ENCODE measurements at regions not wholly inside any gene's neighbourhood (a gene's known extent, or its start where the extent isn't known, plus 50 kb on each side); places are given as distances from the start of the nearest gene placed in this dataset.
"Not testable (repeated sequence)": the region's sequence is repeated elsewhere in the genome, so short reads cannot be mapped to it uniquely, and the experiment has no call there.

DNA sequence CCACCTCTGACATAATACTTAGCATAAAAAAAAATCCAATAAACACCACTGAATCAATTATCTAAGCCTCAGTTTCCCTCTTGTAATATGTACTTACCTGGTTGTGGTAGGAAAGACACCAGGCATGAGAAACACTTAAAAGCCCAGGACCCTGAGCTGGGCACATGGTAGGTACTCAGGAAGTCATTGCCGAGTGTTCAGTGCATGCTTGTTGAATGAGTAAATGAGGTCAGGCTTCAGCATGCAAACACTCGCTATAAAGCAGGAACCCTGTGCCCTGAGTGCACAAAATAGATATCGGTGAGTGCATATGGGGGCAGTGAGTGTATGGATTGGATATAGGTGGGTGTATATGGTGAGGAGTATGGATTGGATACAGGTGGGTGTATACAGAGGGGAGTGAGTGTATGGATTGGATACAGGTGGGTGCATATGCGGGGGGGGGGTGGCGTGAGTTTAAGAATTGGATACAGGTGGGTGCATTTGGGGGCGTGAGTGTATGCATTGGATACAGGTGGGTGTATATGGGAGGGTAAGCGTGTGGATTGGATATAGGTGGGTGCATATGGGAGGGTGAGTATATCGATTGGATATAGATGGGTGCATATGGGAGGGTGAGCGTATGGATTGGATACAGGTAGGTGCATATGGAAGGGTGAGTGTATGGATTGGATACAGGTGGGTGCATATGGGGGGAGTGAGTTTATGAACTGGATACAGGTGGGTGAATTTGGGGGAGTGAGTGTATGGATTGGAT, 194.3 kb upstream of the MSX2 start:
- in situ Hi-C loops (cut with MboI; ENCODE audit: low sequenced_read_pairs) = no loop called here

GRCh38 chr5:174531782-174532191, 192.6 kb upstream of the MSX2 start:
- in situ Hi-C loops (cut with MboI; ENCODE audit: low sequenced_read_pairs) = no loop called here

DNA sequence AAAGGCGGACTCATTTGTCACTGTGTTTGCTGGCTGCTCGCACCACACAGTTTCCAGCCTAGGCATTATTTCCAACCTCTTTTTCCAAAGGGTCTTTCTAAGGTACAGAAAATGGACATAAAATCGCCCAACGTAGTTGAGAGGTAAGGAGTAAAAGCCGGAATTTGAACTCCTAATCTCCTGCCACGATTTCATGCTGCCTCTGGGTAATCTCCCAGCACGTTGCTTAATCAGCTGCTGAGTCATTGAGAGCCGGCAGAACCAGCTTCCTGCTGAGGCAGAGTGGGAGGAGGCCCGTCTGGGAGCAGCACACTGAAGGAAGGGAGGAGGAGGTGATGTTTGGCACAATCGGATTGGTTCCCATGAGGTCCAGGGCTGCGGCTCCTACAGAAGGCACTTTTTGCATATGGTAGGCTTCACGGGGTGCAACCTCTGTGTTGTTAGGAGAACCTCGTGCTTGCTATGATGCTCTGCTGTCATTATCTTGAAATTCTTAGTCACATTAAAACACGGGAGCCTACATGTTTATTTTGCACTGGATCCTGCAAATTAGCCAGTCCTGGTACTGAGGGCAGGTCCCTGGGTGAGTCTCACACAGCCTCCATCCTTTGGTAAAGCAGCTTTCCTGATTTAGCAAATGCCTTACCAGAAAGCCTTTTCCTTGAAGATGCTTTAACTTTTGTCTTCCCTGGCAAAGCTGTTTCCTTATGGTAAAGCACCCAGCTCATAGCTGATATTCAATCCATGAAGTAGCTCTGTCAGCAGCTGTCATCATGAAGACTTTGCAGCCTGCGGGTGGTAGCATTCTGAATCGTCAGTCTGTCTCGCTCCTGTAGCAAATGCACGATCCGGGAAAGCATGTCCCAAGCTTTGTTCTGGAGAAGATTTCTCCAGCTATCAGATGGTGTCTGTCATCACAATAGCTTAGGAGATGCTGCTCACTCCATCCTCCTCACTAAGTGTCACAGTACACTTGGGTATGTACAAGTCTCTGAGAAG, 191.6 kb upstream of the MSX2 start:
- in situ Hi-C loops (cut with MboI; ENCODE audit: low sequenced_read_pairs) = no loop called here

DNA sequence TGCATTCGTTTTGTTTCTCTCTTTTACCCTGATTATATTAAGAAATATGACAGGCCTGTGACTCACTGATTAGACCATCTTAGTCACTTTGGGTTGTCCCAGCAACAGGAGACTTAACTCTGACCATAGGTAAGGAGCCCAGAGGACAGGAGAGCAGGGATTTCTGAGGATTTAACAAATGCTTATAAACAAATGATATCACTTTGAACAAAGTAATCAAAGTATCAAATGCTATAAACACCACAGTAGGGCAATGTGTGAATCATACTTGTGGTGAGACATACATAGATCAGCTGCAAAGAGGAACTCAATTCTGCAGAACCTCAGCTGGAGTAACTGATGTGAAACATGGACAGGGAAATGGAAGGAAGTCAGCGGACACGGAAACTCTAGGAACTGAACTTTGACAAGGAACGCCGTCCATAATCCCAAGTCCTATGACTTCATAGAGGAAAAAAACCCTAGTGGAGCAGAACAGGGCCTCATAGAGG, 190.6 kb upstream of the MSX2 start:
- in situ Hi-C loops (cut with MboI; ENCODE audit: low sequenced_read_pairs) = no loop called here

- in situ Hi-C loops (cut with MboI; ENCODE audit: low sequenced_read_pairs) = no loop called here
Observed at GRCh38 chr5:174535669-174536068, 188.7 kb upstream of the MSX2 start.

- in situ Hi-C loops (cut with MboI; ENCODE audit: low sequenced_read_pairs) = not testable (repeated sequence)
Observed at GRCh38 chr5:174539823-174540222, 184.6 kb upstream of the MSX2 start.

GRCh38 chr5:174542037-174542436, 182.3 kb upstream of the MSX2 start:
- in situ Hi-C loops (cut with MboI; ENCODE audit: low sequenced_read_pairs) = no loop called here

DNA sequence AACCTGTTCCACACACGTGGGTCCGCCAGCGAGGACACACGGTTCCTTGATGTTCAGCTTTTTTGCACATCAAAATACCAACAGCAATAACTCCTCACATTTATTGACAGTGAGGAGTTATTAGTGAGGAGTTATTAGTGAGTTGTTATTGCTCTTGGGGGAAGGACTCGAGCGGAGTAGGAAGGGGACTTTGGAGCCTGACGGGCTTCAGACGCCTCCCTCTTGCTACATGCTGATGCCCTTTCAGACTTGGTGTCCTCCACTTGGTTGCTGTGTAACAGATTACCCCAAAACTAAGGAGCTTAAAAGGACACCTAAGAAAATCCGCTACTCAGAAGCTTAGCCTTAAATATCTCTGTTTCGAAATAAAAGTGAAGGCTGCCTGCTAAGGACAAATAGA, 181.9 kb upstream of the MSX2 start:
- in situ Hi-C loops (cut with MboI; ENCODE audit: low sequenced_read_pairs) = no loop called here

- in situ Hi-C loops (cut with MboI; ENCODE audit: low sequenced_read_pairs) = no loop called here
Observed at GRCh38 chr5:174545926-174546325, 178.5 kb upstream of the MSX2 start.

- in situ Hi-C loops (cut with MboI; ENCODE audit: low sequenced_read_pairs) = no loop called here
Observed at GRCh38 chr5:174547814-174548213, 176.6 kb upstream of the MSX2 start.

- in situ Hi-C loops (cut with MboI; ENCODE audit: low sequenced_read_pairs) = no loop called here
Observed at GRCh38 chr5:174549254-174549653, 175.1 kb upstream of the MSX2 start.

- in situ Hi-C loops (cut with MboI; ENCODE audit: low sequenced_read_pairs) = no loop called here
Observed at GRCh38 chr5:174550026-174550425, 174.4 kb upstream of the MSX2 start.

DNA sequence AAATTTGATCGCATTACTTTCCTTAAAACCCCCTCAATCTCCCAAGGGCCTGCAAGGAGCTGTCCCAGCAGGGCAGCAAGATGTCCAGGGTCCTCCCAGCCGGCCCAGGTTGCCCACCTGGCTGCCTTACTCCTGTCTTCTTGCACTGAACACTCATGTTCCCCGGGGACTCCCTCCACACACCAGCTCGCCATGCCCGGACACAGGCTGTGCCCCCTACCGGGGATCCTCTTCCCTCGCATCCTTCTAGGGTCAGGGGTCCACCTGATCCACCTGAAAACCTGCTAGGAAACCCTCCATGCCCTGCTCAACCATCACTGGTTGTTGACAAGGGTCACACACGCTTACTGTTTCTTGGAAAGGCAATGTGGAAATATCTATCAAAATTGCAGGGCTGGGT, 172.0 kb upstream of the MSX2 start:
- in situ Hi-C loops (cut with MboI; ENCODE audit: low sequenced_read_pairs) = no loop called here

- in situ Hi-C loops (cut with MboI; ENCODE audit: low sequenced_read_pairs) = no loop called here
Observed at GRCh38 chr5:174553556-174553955, 170.8 kb upstream of the MSX2 start.

DNA sequence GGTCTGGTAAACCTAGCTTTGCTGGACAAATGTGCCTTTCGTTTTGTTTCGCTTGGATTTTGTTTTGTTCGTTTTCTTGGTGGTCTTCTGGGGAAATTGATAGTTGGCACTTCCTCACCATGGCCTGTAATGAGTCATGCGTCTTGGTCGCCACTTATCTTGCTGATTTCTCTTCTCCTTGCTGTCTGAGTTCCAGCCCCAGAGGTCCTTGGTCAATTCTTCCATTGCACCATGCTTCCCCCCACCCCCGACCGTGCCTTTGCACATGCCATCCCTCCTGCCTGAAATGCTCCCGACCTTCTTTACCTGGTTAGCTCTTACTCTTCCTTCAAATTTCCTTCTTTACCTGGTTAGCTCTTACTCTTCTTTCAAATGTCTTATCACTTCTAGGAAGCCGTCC, 168.7 kb upstream of the MSX2 start:
- in situ Hi-C loops (cut with MboI; ENCODE audit: low sequenced_read_pairs) = no loop called here

DNA sequence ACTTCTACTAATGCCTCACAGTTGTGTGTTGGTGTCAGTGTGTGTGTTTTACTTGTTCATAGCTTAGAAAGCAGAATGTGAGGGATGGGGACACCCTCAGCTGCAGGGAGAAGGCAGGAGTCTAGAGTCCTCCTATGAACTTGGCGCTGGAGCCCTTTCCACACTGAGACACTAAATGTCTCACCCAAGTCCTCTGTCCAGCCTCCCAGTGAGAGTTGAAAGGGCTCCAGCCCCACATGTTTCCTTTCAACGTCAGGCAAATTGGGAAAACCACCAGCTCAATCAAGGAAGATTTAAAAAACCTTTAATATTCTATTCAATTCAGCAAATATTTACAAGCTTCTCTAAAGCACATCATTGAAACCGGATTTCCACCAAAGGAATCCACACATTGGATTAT, 167.6 kb upstream of the MSX2 start:
- in situ Hi-C loops (cut with MboI; ENCODE audit: low sequenced_read_pairs) = no loop called here

- in situ Hi-C loops (cut with MboI; ENCODE audit: low sequenced_read_pairs) = no loop called here
Observed at GRCh38 chr5:174558190-174558589, 166.2 kb upstream of the MSX2 start.

DNA sequence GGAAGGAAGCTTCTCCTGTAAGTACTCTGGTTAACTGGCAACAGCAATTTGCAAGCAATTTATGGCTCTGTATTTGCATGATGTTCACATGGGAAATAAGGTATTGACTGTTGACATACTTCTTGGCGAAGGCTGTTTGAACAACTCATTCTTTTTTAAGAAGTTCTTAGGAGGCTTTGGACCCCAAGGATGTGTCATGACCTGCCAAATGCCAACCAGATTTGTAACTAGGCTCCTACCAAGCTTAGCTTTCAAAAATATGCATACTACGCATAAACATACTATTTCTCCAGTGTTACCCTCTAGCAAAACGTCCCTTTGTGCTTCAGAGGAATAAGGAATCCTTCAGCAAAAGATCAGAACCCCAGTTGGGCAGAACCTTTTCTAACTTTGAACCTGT, 165.2 kb upstream of the MSX2 start:
- in situ Hi-C loops (cut with MboI; ENCODE audit: low sequenced_read_pairs) = no loop called here

- in situ Hi-C loops (cut with MboI; ENCODE audit: low sequenced_read_pairs) = no loop called here
Observed at GRCh38 chr5:174559566-174560090, 164.8 kb upstream of the MSX2 start.

DNA sequence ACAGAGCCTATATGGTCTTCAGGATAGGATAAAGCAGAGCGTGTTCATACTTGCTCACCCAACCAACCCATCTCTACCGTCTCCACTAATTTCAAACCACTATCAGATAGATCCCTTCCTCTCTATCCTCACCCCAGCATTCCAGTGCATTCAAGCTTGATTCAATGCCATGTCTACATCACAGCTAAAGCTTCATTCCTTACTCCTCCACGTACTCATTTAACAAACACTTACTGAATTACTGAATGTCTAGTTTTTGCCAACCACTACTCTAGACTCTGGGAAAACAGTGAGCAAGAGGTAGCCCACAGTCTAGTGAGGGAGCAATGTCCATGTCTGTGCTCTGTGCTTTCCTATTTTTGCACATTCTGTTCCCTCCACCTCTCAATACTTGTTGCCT, 163.5 kb upstream of the MSX2 start:
- in situ Hi-C loops (cut with MboI; ENCODE audit: low sequenced_read_pairs) = no loop called here

DNA sequence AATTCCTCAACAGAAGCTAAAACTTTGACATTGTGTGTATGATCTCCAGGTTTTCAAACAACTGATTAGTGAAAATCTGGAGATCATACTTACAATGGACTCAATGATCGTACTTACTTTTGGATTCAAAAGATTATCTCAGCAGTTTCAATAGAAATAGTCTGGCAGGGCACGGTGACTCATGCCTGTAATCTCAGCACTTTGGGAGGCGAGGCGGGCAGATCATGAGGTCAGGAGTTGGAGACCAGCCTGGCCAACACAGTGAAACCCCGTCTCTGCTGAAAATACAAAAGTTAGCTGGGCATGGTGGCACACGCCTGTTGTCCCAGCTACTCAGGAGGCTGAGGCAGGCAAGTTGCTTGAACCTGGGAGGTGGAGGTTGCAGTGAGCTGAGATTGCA, 161.3 kb upstream of the MSX2 start:
- in situ Hi-C loops (cut with MboI; ENCODE audit: low sequenced_read_pairs) = not testable (repeated sequence)

DNA sequence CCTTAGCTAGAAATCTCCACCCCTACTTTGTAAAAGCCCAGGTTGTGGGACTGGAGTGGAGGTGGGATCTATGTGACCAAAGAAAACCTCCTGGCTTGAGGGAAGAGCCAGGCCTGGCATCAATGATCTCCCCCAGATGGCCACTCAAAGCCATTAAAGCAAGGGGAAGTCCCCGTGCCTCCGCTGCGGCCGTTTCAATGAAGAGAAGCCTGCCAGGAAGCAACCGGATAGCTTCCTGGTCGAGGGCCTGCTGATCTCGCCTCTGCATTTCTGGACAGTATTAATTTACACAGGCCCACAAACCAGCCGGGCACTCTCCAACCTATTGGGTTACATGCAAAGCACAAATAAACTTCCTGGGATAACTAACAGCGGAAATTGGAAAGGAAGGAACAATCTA, 160.5 kb upstream of the MSX2 start:
- in situ Hi-C loops (cut with MboI; ENCODE audit: low sequenced_read_pairs) = no loop called here

All from HL-60/S4 treated with phorbol 12-myristate 13-acetate at 8.2 ng/mL for 4 days and 3 days (cell line).